HG03135 (cell line): ENCODE measurements at regions not wholly inside any gene's neighbourhood (a gene's known extent, or its start where the extent isn't known, plus 50 kb on each side); places are given as distances from the start of the nearest gene placed in this dataset.

Experiments
- ATAC-seq: cut with Tn5 transposase; IDR thresholded peaks from one replicate; pipeline ENCODE4 v1.9.1; 2021; ENCODE audit warnings: mild to moderate bottlenecking, moderate library complexity; ENCODE audit not compliant: unreplicated experiment

- no peak for ATAC-seq
Measured at GRCh38 chr5:77846422-77847128, 70.4 kb upstream of the TBCA start.

GRCh38 chr5:77845324-77845646, 69.1 kb upstream of the TBCA start:
- ATAC-seq: no peak

GRCh38 chr5:77844623-77845323, 68.6 kb upstream of the TBCA start:
- no peak for ATAC-seq

- ATAC-seq: no peak
Measured at GRCh38 chr5:77844373-77844622, 68.2 kb upstream of the TBCA start.

GRCh38 chr5:77843570-77844372, 67.6 kb upstream of the TBCA start:
- ATAC-seq: no peak

- ATAC-seq: no peak
Measured at GRCh38 chr5:77842243-77842642, 66.1 kb upstream of the TBCA start.

- ATAC-seq: no peak
Measured at GRCh38 chr5:77841616-77842015, 65.5 kb upstream of the TBCA start.

GRCh38 chr5:77840930-77841329, 64.8 kb upstream of the TBCA start:
- ATAC-seq: no peak

- no peak for ATAC-seq
Measured at GRCh38 chr5:77839691-77840090, 63.6 kb upstream of the TBCA start.

- no peak for ATAC-seq
Measured at GRCh38 chr5:77832938-77833337, 56.8 kb upstream of the TBCA start.

- ATAC-seq: no peak
Measured at GRCh38 chr5:77832166-77832770, 56.1 kb upstream of the TBCA start.

- no peak for ATAC-seq
Measured at GRCh38 chr5:77828445-77828844, 52.3 kb upstream of the TBCA start.
